LNCaP clone FGC (cell line): ENCODE measurements at regions not wholly inside any gene's neighbourhood (a gene's known extent, or its start where the extent isn't known, plus 50 kb on each side); places are given as distances from the start of the nearest gene placed in this dataset.

Experiments
- DNase-seq: peaks from one replicate; pipeline ENCODE4 v3.0.0-alpha.2; 2011; ENCODE audit warnings: low read depth
- H3K4me3 ChIP-seq: 2 replicates; pipeline ENCODE4 v1.5.1; 2011; ENCODE audit warnings: mild to moderate bottlenecking, low read depth, low read length, control low read depth
- CTCF ChIP-seq: IDR thresholded peaks from 2 replicates; pipeline ENCODE4 v1.5.1; 2012; ENCODE audit warnings: mild to moderate bottlenecking; ENCODE audit not compliant: control insufficient read depth, insufficient read depth; ENCODE audit errors: extremely low read depth

- no peak overlapping the region for H3K4me3 ChIP-seq
- no peak for DNase-seq
- no peak for TF ChIP-seq CTCF
Measured at GRCh38 chr11:116225236-116225635, 547.6 kb downstream of the BUD13 start.

GRCh38 chr11:116224889-116225200, 547.9 kb downstream of the BUD13 start:
- no peak for TF ChIP-seq CTCF
- no peak for DNase-seq

GRCh38 chr11:116224154-116224888, 548.5 kb downstream of the BUD13 start:
- TF ChIP-seq CTCF: peak; percentile 72
- no peak overlapping the region for H3K4me3 ChIP-seq
- peak; percentile 10 for DNase-seq

More at GRCh38 chr11:116224889-116225200, 547.9 kb downstream of the BUD13 start:
- no peak overlapping the region for H3K4me3 ChIP-seq

GRCh38 chr11:116221351-116221750, 551.4 kb downstream of the BUD13 start:
- DNase-seq: no peak
- TF ChIP-seq CTCF: no peak
- H3K4me3 ChIP-seq: no peak overlapping the region

GRCh38 chr11:116219171-116219635, 553.6 kb downstream of the BUD13 start:
- no peak overlapping the region for H3K4me3 ChIP-seq
- TF ChIP-seq CTCF: no peak
- DNase-seq: no peak

GRCh38 chr11:116217441-116217840, 555.3 kb downstream of the BUD13 start:
- H3K4me3 ChIP-seq: no peak overlapping the region
- no peak for TF ChIP-seq CTCF
- DNase-seq: no peak

GRCh38 chr11:116217006-116217405, 555.8 kb downstream of the BUD13 start:
- H3K4me3 ChIP-seq: no peak overlapping the region
- no peak for DNase-seq
- TF ChIP-seq CTCF: peak; percentile 69
